GM23338 (cell line): ENCODE measurements at regions not wholly inside any gene's neighbourhood (a gene's known extent, or its start where the extent isn't known, plus 50 kb on each side); places are given as distances from the start of the nearest gene placed in this dataset.

ENCODE experiments used
- ATAC-seq: fragments of 200-7000 bp; cut with Tn5 transposase; 3 replicates; pipeline ENCODE4 v1.9.1; 2020
- DNase-seq: peaks from one replicate; pipeline ENCODE4 v3.0.0-alpha.2; 2015; ENCODE audit warnings: low spot score
- H2AFZ ChIP-seq: fragments of 200-600 bp; sonication (generic); 2 replicates; pipeline ENCODE4 v1.8.0; 2016; ENCODE audit warnings: antibody characterized with exemption, mild to moderate bottlenecking, moderate library complexity
- H3F3A ChIP-seq: fragments of 200-600 bp; sonication (generic); replicated peaks from 2 replicates; pipeline ENCODE4 v1.8.0; 2017; ENCODE audit warnings: antibody characterized with exemption, mixed run types, low read depth
- H3K27ac ChIP-seq: fragments of 200-600 bp; sonication (generic); 2 replicates; pipeline ENCODE4 v1.6.1; 2016; ENCODE audit warnings: low read depth
- H3K27me3 ChIP-seq: fragments of 200-600 bp; sonication (generic); 2 replicates; pipeline ENCODE4 v1.8.0; 2016; ENCODE audit warnings: mild to moderate bottlenecking, mixed run types, moderate library complexity; ENCODE audit not compliant: insufficient read depth
- H3K36me3 ChIP-seq: fragments of 200-600 bp; sonication (generic); 2 replicates; pipeline ENCODE4 v1.8.0; 2016; ENCODE audit warnings: mild to moderate bottlenecking; ENCODE audit not compliant: insufficient read depth
- H3K4me1 ChIP-seq: fragments of 200-600 bp; sonication (generic); 2 replicates; pipeline ENCODE4 v1.8.0; 2016; ENCODE audit warnings: mild to moderate bottlenecking, moderate library complexity; ENCODE audit not compliant: insufficient read depth
- H3K4me2 ChIP-seq: fragments of 200-600 bp; sonication (generic); 2 replicates; pipeline ENCODE4 v1.7.1; 2017; ENCODE audit warnings: mixed run types
- H3K4me3 ChIP-seq: fragments of 200-600 bp; sonication (generic); 2 replicates; pipeline ENCODE4 v1.6.1; 2016; ENCODE audit warnings: mixed run types
- H3K79me2 ChIP-seq: fragments of 200-600 bp; sonication (generic); replicated peaks from 2 replicates; pipeline ENCODE4 v1.8.0; 2017; ENCODE audit warnings: mild to moderate bottlenecking; ENCODE audit not compliant: insufficient read depth
- H3K9me2 ChIP-seq: fragments of 200-600 bp; sonication (generic); 2 replicates; pipeline ENCODE4 v1.8.0; 2017; ENCODE audit not compliant: insufficient read depth
- H4K20me1 ChIP-seq: fragments of 200-600 bp; sonication (generic); replicated peaks from 2 replicates; pipeline ENCODE4 v1.8.0; 2017; ENCODE audit warnings: mild to moderate bottlenecking; ENCODE audit not compliant: insufficient read depth
- H3K27ac Mint-ChIP-seq: 2 replicates; pipeline ENCODE4 v1.8.0; 2020; ENCODE audit warnings: inconsistent platforms, mild to moderate bottlenecking, moderate library complexity, mixed read lengths
- H3K27me3 Mint-ChIP-seq: 3 replicates; pipeline ENCODE4 v1.8.0; 2022; ENCODE audit warnings: low read depth, mild to moderate bottlenecking, moderate library complexity, mixed read lengths, inconsistent platforms; ENCODE audit not compliant: insufficient read depth, poor library complexity
- H3K36me3 Mint-ChIP-seq: 3 replicates; pipeline ENCODE4 v1.8.0; 2021; ENCODE audit warnings: low read depth, mild to moderate bottlenecking, inconsistent platforms, moderate library complexity, mixed read lengths
- H3K4me1 Mint-ChIP-seq: 3 replicates; pipeline ENCODE4 v1.8.0; 2020; ENCODE audit warnings: mild to moderate bottlenecking, inconsistent platforms, mixed read lengths
- H3K4me3 Mint-ChIP-seq: 3 replicates; pipeline ENCODE4 v1.8.0; 2021; ENCODE audit warnings: moderate library complexity, mild to moderate bottlenecking, inconsistent platforms, mixed read lengths
- H3K9me3 Mint-ChIP-seq: 3 replicates; pipeline ENCODE4 v1.8.0; 2020; ENCODE audit warnings: moderate library complexity, mild to moderate bottlenecking, inconsistent platforms, mixed read lengths
- CREB1 ChIP-seq: fragments of 250-450 bp; sonication (Bioruptor Pico); IDR thresholded peaks from 2 replicates; pipeline ENCODE4 v1.5.0; 2020; ENCODE audit warnings: low read depth, mild to moderate bottlenecking, moderate library complexity
- EZH2 ChIP-seq: fragments of 200-600 bp; sonication (generic); IDR thresholded peaks from one replicate; pipeline ENCODE4 v1.8.0; 2017; ENCODE audit warnings: antibody characterized with exemption, mild to moderate bottlenecking, low read depth; ENCODE audit not compliant: unreplicated experiment
- EZH2phosphoT487 ChIP-seq: fragments of 200-600 bp; sonication (generic); IDR thresholded peaks from one replicate; pipeline ENCODE4 v1.8.1; 2018; ENCODE audit warnings: antibody characterized with exemption; ENCODE audit not compliant: unreplicated experiment
- JUNB ChIP-seq: IDR thresholded peaks from one replicate; pipeline ENCODE4 v1.6.1; 2016; ENCODE audit warnings: antibody characterized with exemption; ENCODE audit not compliant: unreplicated experiment
- NANOG ChIP-seq: IDR thresholded peaks from 2 replicates; pipeline ENCODE4 v1.6.1; 2016; ENCODE audit warnings: antibody characterized with exemption, borderline replicate concordance
- POLR2AphosphoS5 ChIP-seq: IDR thresholded peaks from 2 replicates; pipeline ENCODE4 v1.6.1; 2016; ENCODE audit warnings: antibody characterized with exemption, low read depth
- STAT1 ChIP-seq: IDR thresholded peaks from one replicate; pipeline ENCODE4 v1.6.1; 2016; ENCODE audit warnings: antibody characterized with exemption; ENCODE audit not compliant: unreplicated experiment
- ZNF114 ChIP-seq: fragments of 250-450 bp; sonication (Bioruptor Pico); IDR thresholded peaks from 2 replicates; pipeline ENCODE4 v1.5.0; 2020; ENCODE audit warnings: mild to moderate bottlenecking, moderate library complexity
- ZNF331 ChIP-seq: fragments of 250-450 bp; sonication (Bioruptor Pico); IDR thresholded peaks from 2 replicates; pipeline ENCODE4 v1.5.0; 2020; ENCODE audit warnings: low read depth, mild to moderate bottlenecking, moderate library complexity
- TF ChIP-seq, protein P1 (sequence below): IDR thresholded peaks from 2 replicates; pipeline ENCODE4 v1.6.1; 2016; ENCODE audit warnings: antibody characterized with exemption
- TF ChIP-seq, protein P2 (sequence below): IDR thresholded peaks from one replicate; pipeline ENCODE4 v1.6.1; 2018; ENCODE audit warnings: antibody characterized with exemption; ENCODE audit not compliant: unreplicated experiment
- TF ChIP-seq, protein P3 (sequence below): fragments of 250-450 bp; sonication (Bioruptor Pico); IDR thresholded peaks from 2 replicates; pipeline ENCODE4 v1.5.0; 2020; ENCODE audit warnings: mild to moderate bottlenecking, moderate library complexity
- TF ChIP-seq, protein P4 (sequence below), 2 experiments: fragments of 200-600 bp in 1 of 2; sonication (generic) in 1 of 2; conservative IDR thresholded peaks; 2 replicates each; pipeline versions ENCODE4 v1.5.1 to v1.6.1; 2016 to 2017; ENCODE audit warnings: antibody characterized with exemption in 2 of 2, low read depth in 2 of 2, mild to moderate bottlenecking in 2 of 2, moderate library complexity in 1 of 2

DNA sequence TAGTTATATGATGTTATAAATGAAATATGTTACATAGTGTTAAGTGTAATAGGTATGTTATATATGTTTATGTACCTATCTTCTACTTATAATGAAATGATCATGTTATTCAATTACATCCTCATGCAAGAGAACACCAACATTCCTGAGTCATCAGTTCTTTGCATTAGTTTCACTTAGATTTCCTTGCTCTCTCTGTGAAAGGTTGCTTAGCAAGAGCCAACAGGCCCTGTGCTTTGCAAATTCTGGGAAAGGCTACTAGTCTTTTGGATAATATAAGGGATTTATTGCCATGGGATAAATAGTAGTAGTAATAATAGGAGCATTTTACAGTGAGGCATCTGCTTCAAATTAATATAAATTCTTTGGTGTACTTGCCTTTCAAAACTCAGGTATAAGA, 274.8 kb downstream of the SP3 start:
- H3K36me3 Mint-ChIP-seq: no peaks in the 10 kb centered on the region
- no peak for ATAC-seq
- H3K27me3 ChIP-seq: no peaks in the 10 kb centered on the region
- no peaks in the 10 kb centered on the region for H3K79me2 ChIP-seq
- H3K4me3 Mint-ChIP-seq: no peak overlapping the region
- no peaks in the 10 kb centered on the region for H3K36me3 ChIP-seq
- TF ChIP-seq POLR2AphosphoS5: no peak
- TF ChIP-seq, protein P1, sequence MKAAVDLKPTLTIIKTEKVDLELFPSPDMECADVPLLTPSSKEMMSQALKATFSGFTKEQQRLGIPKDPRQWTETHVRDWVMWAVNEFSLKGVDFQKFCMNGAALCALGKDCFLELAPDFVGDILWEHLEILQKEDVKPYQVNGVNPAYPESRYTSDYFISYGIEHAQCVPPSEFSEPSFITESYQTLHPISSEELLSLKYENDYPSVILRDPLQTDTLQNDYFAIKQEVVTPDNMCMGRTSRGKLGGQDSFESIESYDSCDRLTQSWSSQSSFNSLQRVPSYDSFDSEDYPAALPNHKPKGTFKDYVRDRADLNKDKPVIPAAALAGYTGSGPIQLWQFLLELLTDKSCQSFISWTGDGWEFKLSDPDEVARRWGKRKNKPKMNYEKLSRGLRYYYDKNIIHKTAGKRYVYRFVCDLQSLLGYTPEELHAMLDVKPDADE: no peak
- no peak for TF ChIP-seq ZNF331 (CRISPR knock-in tag)
- TF ChIP-seq STAT1: no peak
- TF ChIP-seq ZNF114 (CRISPR knock-in tag): no peak
- no peak for TF ChIP-seq EZH2phosphoT487
- TF ChIP-seq NANOG: no peak
- no peak for TF ChIP-seq JUNB
- no peak for TF ChIP-seq EZH2
- TF ChIP-seq, protein P2, sequence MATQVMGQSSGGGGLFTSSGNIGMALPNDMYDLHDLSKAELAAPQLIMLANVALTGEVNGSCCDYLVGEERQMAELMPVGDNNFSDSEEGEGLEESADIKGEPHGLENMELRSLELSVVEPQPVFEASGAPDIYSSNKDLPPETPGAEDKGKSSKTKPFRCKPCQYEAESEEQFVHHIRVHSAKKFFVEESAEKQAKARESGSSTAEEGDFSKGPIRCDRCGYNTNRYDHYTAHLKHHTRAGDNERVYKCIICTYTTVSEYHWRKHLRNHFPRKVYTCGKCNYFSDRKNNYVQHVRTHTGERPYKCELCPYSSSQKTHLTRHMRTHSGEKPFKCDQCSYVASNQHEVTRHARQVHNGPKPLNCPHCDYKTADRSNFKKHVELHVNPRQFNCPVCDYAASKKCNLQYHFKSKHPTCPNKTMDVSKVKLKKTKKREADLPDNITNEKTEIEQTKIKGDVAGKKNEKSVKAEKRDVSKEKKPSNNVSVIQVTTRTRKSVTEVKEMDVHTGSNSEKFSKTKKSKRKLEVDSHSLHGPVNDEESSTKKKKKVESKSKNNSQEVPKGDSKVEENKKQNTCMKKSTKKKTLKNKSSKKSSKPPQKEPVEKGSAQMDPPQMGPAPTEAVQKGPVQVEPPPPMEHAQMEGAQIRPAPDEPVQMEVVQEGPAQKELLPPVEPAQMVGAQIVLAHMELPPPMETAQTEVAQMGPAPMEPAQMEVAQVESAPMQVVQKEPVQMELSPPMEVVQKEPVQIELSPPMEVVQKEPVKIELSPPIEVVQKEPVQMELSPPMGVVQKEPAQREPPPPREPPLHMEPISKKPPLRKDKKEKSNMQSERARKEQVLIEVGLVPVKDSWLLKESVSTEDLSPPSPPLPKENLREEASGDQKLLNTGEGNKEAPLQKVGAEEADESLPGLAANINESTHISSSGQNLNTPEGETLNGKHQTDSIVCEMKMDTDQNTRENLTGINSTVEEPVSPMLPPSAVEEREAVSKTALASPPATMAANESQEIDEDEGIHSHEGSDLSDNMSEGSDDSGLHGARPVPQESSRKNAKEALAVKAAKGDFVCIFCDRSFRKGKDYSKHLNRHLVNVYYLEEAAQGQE: no peak
- TF ChIP-seq, protein P3, sequence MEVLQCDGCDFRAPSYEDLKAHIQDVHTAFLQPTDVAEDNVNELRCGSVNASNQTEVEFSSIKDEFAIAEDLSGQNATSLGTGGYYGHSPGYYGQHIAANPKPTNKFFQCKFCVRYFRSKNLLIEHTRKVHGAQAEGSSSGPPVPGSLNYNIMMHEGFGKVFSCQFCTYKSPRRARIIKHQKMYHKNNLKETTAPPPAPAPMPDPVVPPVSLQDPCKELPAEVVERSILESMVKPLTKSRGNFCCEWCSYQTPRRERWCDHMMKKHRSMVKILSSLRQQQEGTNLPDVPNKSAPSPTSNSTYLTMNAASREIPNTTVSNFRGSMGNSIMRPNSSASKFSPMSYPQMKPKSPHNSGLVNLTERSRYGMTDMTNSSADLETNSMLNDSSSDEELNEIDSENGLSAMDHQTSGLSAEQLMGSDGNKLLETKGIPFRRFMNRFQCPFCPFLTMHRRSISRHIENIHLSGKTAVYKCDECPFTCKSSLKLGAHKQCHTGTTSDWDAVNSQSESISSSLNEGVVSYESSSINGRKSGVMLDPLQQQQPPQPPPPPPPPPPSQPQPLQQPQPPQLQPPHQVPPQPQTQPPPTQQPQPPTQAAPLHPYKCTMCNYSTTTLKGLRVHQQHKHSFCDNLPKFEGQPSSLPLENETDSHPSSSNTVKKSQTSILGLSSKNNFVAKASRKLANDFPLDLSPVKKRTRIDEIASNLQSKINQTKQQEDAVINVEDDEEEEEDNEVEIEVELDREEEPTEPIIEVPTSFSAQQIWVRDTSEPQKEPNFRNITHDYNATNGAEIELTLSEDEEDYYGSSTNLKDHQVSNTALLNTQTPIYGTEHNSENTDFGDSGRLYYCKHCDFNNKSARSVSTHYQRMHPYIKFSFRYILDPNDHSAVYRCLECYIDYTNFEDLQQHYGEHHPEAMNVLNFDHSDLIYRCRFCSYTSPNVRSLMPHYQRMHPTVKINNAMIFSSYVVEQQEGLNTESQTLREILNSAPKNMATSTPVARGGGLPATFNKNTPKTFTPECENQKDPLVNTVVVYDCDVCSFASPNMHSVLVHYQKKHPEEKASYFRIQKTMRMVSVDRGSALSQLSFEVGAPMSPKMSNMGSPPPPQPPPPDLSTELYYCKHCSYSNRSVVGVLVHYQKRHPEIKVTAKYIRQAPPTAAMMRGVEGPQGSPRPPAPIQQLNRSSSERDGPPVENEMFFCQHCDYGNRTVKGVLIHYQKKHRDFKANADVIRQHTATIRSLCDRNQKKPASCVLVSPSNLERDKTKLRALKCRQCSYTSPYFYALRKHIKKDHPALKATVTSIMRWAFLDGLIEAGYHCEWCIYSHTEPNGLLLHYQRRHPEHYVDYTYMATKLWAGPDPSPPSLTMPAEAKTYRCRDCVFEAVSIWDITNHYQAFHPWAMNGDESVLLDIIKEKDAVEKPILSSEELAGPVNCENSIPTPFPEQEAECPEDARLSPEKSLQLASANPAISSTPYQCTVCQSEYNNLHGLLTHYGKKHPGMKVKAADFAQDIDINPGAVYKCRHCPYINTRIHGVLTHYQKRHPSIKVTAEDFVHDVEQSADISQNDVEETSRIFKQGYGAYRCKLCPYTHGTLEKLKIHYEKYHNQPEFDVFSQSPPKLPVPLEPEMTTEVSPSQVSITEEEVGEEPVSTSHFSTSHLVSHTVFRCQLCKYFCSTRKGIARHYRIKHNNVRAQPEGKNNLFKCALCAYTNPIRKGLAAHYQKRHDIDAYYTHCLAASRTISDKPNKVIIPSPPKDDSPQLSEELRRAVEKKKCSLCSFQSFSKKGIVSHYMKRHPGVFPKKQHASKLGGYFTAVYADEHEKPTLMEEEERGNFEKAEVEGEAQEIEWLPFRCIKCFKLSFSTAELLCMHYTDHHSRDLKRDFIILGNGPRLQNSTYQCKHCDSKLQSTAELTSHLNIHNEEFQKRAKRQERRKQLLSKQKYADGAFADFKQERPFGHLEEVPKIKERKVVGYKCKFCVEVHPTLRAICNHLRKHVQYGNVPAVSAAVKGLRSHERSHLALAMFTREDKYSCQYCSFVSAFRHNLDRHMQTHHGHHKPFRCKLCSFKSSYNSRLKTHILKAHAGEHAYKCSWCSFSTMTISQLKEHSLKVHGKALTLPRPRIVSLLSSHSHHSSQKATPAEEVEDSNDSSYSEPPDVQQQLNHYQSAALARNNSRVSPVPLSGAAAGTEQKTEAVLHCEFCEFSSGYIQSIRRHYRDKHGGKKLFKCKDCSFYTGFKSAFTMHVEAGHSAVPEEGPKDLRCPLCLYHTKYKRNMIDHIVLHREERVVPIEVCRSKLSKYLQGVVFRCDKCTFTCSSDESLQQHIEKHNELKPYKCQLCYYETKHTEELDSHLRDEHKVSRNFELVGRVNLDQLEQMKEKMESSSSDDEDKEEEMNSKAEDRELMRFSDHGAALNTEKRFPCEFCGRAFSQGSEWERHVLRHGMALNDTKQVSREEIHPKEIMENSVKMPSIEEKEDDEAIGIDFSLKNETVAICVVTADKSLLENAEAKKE (CRISPR knock-in tag): no peak
- TF ChIP-seq, protein P4, sequence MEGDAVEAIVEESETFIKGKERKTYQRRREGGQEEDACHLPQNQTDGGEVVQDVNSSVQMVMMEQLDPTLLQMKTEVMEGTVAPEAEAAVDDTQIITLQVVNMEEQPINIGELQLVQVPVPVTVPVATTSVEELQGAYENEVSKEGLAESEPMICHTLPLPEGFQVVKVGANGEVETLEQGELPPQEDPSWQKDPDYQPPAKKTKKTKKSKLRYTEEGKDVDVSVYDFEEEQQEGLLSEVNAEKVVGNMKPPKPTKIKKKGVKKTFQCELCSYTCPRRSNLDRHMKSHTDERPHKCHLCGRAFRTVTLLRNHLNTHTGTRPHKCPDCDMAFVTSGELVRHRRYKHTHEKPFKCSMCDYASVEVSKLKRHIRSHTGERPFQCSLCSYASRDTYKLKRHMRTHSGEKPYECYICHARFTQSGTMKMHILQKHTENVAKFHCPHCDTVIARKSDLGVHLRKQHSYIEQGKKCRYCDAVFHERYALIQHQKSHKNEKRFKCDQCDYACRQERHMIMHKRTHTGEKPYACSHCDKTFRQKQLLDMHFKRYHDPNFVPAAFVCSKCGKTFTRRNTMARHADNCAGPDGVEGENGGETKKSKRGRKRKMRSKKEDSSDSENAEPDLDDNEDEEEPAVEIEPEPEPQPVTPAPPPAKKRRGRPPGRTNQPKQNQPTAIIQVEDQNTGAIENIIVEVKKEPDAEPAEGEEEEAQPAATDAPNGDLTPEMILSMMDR (conservative IDR thresholded peaks at IDR 0.05; ENCODE audit: low read depth in 2 of 2): no peak
- no peak for TF ChIP-seq CREB1 (CRISPR knock-in tag)
- no peaks in the 10 kb centered on the region for H3F3A ChIP-seq
- H4K20me1 ChIP-seq: no peaks in the 10 kb centered on the region; the same call in 1 of the 2 replicates
- H3K4me1 ChIP-seq: no peaks in the 10 kb centered on the region
- H3K4me2 ChIP-seq: no peak overlapping the region
- no peaks in the 10 kb centered on the region for H3K4me1 Mint-ChIP-seq
- no peak overlapping the region for H3K27ac Mint-ChIP-seq
- H3K4me3 ChIP-seq: no peak overlapping the region
- H3K9me2 ChIP-seq: no peaks in the 10 kb centered on the region
- H3K9me3 Mint-ChIP-seq: no peaks in the 10 kb centered on the region
- H3K27ac ChIP-seq: no peak overlapping the region
- H2AFZ ChIP-seq: no peak overlapping the region
- no peak for DNase-seq
- H3K27me3 Mint-ChIP-seq: peaks cover 2% of the 10 kb centered on the region
